SK-N-MC (cell line): ENCODE measurements at regions not wholly inside any gene's neighbourhood (a gene's known extent, or its start where the extent isn't known, plus 50 kb on each side); places are given as distances from the start of the nearest gene placed in this dataset.

Experiments used
- DNase-seq: peaks from one replicate; pipeline ENCODE4 v3.0.0-alpha.2; 2011; ENCODE audit warnings: low read depth, low spot score
- H3K27ac ChIP-seq: fragments of 200-600 bp; sonication (generic); 2 replicates; pipeline ENCODE4 v1.5.1; 2016; ENCODE audit warnings: mixed run types
- H3K36me3 ChIP-seq: fragments of 200-600 bp; sonication (generic); 2 replicates; pipeline ENCODE4 v1.6.1; 2017; ENCODE audit warnings: antibody characterized with exemption, low read length, mixed read lengths; ENCODE audit not compliant: insufficient read depth
- H3K4me3 ChIP-seq: fragments of 200-600 bp; sonication (generic); 2 replicates; pipeline ENCODE4 v1.5.1; 2016
- H3K9ac ChIP-seq: fragments of 200-600 bp; sonication (generic); 2 replicates; pipeline ENCODE4 v1.8.0; 2017; ENCODE audit warnings: mixed run types, mixed read lengths; ENCODE audit not compliant: insufficient read length
- H3K9me3 ChIP-seq: fragments of 200-600 bp; sonication (generic); 2 replicates; pipeline ENCODE4 v1.6.1; 2017; ENCODE audit warnings: low read depth, mild to moderate bottlenecking, antibody characterized with exemption, low read length, moderate library complexity, mixed read lengths
- EZH2 ChIP-seq: fragments of 200-600 bp; sonication (generic); IDR thresholded peaks from one replicate; pipeline ENCODE4 v1.6.1; 2017; ENCODE audit warnings: antibody characterized with exemption
- FOXP2 ChIP-seq: optimal IDR thresholded peaks from 2 replicates; pipeline ENCODE3; 2011; ENCODE audit warnings: mild to moderate bottlenecking, moderate library complexity; ENCODE audit not compliant: insufficient read depth; ENCODE audit errors: extremely low read length, control extremely low read depth
- POLR2AphosphoS5 ChIP-seq: IDR thresholded peaks from 2 replicates; pipeline ENCODE4 v1.6.1; 2012; ENCODE audit warnings: mild to moderate bottlenecking, low read depth, low read length, borderline replicate concordance

DNA sequence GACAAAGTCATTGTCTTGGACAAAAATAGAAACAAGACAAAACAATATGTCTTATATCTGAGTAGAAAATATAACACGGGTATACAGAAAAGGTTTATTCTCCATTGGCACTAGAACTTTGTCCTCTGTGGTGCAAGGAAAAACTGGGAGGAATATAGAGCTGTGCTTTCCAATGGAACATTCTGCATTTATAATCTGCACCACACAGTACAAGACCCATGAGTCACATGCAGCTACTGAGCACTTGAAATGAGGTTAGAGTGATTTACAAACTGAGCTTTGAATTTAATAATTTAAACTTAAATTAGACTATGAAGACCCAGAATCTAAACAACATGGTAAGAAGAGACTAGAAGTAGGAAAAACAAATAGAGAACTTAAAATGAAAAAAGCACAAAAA, 86.1 kb downstream of the RAP2A start:
- DNase-seq, result no peak
- H3K4me3 ChIP-seq, result no peak overlapping the region
- TF ChIP-seq FOXP2 (no peak), POLR2AphosphoS5 (no peak), EZH2 (no peak)
- H3K9me3 ChIP-seq, result no peaks in the 10 kb centered on the region
- H3K27ac ChIP-seq, result no peak overlapping the region
- H3K36me3 ChIP-seq, result no peaks in the 10 kb centered on the region
- H3K9ac ChIP-seq, result no peak overlapping the region

DNA sequence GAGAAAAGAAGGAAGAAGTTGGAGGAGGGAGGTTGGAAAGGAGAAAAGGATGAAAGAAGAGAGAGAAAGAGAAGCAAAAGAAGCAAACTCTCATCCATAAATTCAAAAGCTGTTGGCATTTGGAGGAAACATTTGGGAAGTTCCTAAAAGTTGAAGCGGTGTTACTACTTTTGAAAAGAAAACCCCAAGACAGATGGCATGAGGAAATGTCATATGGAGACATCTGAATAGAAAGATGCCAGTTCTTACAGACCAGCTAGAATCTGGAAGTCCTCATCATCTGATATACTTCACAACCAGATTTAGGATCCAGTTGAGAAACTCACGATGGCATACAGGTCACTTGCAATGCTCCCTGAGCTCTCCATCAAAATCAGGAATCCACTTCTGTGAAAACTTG, 86.9 kb downstream of the RAP2A start:
- TF ChIP-seq EZH2 (no peak), FOXP2 (no peak), POLR2AphosphoS5 (no peak)
- Histone ChIP-seq H3K9ac (no peak overlapping the region), H3K4me3 (no peak overlapping the region), H3K27ac (no peak overlapping the region), H3K9me3 (no peaks in the 10 kb centered on the region), H3K36me3 (no peaks in the 10 kb centered on the region)
- DNase-seq, result no peak

DNA sequence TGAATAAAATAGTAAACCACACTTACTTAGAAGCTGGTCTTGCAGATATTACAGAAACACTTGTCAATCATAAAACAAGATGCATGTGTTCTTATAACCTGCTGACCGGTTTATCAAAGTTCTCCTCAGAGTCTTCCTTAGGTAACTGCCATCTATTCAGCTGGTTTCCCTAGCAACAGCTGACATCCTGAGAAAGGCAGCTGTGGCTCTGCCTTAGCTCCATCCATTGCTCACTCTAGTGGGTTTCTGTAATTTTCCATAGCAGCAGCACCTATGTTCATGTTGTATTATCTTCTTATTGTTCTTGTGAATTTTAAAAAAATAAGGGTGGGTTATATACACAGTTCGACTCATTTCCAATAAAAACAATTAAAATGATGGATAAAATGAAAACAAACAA, 87.8 kb downstream of the RAP2A start:
- Histone ChIP-seq H3K4me3 (no peak overlapping the region), H3K36me3 (no peaks in the 10 kb centered on the region), H3K9ac (no peak overlapping the region), H3K9me3 (no peaks in the 10 kb centered on the region), H3K27ac (no peak overlapping the region)
- TF ChIP-seq EZH2 (no peak), POLR2AphosphoS5 (no peak), FOXP2 (no peak)
- DNase-seq, result no peak

DNA sequence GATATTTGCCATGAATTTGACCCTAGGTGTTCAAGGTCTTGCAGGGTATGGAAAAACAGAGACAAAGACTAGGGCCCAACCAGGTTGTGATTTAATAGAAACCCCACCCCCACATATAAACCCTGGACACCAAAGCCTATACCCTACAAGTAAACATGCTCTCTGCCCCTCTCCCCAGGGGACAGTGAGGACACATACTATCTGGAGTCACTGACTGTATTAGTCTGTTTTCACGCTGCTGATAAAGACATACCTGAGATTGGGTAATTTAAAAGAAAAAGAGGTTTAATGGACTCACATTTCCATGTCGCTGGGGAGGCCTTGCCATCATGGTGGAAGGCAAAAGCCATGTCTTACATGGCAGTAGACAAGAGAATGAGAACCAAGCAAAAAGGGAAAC, 88.3 kb downstream of the RAP2A start:
- DNase-seq, result no peak
- Histone ChIP-seq H3K27ac (no peak overlapping the region), H3K9me3 (no peaks in the 10 kb centered on the region), H3K9ac (no peak overlapping the region), H3K36me3 (no peaks in the 10 kb centered on the region), H3K4me3 (no peak overlapping the region)
- TF ChIP-seq POLR2AphosphoS5 (no peak), EZH2 (no peak), FOXP2 (no peak)

DNA sequence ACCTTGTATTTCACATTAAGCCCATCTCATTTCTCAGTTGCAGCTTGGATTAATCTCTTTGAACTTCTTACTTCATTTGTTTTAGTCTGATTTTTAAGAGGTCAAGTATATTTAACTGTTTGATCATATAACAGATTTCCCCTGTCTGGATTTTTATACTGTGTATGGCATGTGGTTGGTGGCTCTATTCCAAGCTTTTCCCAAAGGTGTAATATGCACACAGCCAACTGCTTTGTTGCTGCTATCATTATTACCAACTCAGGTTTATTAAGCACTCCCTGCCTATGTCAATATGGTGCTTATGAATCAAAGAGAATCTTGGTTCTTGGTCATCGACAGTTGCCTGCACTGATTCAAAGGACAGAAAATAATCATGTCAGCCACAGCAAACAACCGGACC, 92.6 kb downstream of the RAP2A start:
- Histone ChIP-seq H3K9me3 (no peaks in the 10 kb centered on the region), H3K4me3 (no peak overlapping the region), H3K27ac (no peak overlapping the region), H3K9ac (no peak overlapping the region), H3K36me3 (no peaks in the 10 kb centered on the region)
- no peak for DNase-seq
- TF ChIP-seq FOXP2 (no peak), POLR2AphosphoS5 (no peak), EZH2 (no peak)

DNA sequence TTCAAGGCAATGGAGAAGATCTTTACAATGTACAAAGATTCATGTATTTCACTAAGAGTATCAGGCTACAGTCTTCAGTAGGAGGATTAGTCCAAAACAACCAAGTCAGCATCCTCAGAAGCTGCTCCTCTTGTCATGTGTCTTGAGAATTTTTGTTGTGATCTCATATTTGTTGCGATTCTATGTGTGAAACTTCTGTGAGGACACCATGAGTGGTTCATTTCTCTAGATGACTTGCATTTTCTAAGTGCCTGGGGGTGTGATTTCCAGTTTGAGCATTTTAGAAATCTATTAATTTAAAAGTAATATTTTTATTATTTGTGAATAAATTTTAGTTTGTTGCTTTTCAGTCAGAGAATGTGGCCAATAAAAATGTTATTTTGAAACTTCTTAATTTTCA, 94.5 kb downstream of the RAP2A start:
- no peak for TF ChIP-seq FOXP2
- TF ChIP-seq POLR2AphosphoS5, result no peak
- no peak for TF ChIP-seq EZH2

DNA sequence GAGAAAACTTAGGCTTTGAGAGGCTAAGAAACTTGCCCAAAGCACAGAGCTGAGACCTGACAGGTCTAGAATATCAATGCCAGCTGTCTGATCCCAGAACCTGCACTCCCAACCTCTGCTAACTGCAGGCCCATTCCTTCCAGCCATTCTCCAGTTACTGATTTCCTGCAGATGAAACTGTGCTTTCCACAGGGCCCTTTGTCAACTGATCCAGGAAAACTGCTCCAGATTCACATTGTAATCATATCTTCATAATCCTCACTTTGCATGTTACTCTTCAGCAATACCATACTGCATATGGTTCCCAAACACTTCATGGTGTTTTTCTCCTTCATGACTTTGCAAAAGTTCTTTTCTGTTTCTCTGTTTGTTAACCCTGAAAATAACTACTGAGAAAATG, 100.6 kb downstream of the RAP2A start:
- Histone ChIP-seq H3K9ac (no peak overlapping the region), H3K9me3 (no peaks in the 10 kb centered on the region), H3K36me3 (no peaks in the 10 kb centered on the region), H3K27ac (no peak overlapping the region), H3K4me3 (no peak overlapping the region)
- TF ChIP-seq FOXP2, result no peak
- TF ChIP-seq POLR2AphosphoS5, result no peak
- TF ChIP-seq EZH2, result no peak
- no peak for DNase-seq

More for the DNA sequence above, 94.5 kb downstream of the RAP2A start:
- Histone ChIP-seq H3K9me3 (no peaks in the 10 kb centered on the region), H3K27ac (no peak overlapping the region), H3K9ac (no peak overlapping the region), H3K4me3 (no peak overlapping the region), H3K36me3 (no peaks in the 10 kb centered on the region)
- DNase-seq, result no peak

DNA sequence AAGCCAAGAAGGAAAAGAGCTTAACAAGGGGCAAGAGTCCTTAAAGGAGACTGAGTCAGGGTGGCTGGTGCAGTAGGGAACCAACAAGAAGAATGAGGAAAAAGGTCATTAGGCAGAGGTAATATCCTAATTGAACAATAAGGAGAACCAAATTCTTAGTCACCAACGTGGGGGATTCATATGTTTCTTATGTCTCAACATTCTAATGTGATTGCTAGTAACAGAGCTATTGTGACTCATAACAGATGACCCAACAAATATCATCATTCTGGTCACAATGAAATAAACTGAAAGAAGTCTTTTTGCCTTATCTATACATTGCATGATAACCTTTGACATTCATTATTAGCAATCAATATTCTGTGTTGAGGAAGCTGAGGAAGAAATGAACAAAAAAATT, 101.6 kb downstream of the RAP2A start:
- Histone ChIP-seq H3K36me3 (no peaks in the 10 kb centered on the region), H3K27ac (no peak overlapping the region), H3K9ac (no peak overlapping the region), H3K4me3 (no peak overlapping the region), H3K9me3 (no peaks in the 10 kb centered on the region)
- no peak for DNase-seq
- TF ChIP-seq FOXP2 (no peak), EZH2 (no peak), POLR2AphosphoS5 (no peak)

DNA sequence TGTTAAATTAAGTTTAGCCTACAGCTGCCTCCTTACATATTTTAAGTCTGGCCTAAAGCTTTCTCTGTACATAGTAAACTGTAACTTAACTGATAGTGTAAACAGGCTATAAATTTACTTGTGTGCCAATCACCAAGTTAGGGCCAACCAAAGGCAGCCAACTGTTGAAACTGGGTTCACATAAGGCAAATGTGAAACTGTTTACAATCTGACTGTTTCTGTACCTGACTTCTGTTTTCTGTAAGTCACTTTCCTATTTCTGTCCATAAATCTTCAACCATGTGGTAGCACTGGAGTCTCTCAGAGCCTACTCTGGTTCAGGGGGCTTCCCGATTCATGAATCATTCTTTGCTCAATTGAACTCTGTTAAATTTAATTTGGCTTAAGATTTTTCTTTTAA, 103.1 kb downstream of the RAP2A start:
- Histone ChIP-seq H3K9me3 (no peaks in the 10 kb centered on the region), H3K9ac (no peak overlapping the region), H3K36me3 (no peaks in the 10 kb centered on the region), H3K4me3 (no peak overlapping the region), H3K27ac (no peak overlapping the region)
- no peak for DNase-seq
- TF ChIP-seq EZH2 (no peak), POLR2AphosphoS5 (no peak), FOXP2 (no peak)

DNA sequence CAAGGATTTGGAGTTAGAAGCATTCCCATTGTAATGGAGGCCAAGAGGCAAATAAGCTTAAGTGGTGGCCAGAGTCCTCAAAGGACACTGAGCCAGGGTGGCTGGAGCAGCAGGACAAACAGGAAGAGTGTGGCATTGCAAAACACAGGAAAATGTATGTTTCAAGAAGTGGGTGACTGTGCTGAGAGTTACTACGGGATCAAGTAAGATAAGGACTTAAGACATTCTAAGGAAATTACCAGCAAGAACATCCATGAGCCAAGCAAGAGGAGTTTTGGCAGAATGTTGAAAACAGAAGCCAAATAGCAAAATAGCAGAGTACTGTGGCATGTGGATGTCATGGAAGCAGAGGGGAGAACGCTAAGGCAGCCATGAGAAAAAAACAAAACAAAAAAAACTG, 104.2 kb downstream of the RAP2A start:
- DNase-seq, result no peak
- no peak for TF ChIP-seq POLR2AphosphoS5
- no peak for TF ChIP-seq FOXP2
- no peak for TF ChIP-seq EZH2
- no peak overlapping the region for H3K4me3 ChIP-seq
- H3K9me3 ChIP-seq, result no peaks in the 10 kb centered on the region
- no peak overlapping the region for H3K9ac ChIP-seq
- no peak overlapping the region for H3K27ac ChIP-seq
- H3K36me3 ChIP-seq, result no peaks in the 10 kb centered on the region
